Activated CD8-positive, alpha-beta T cell treated with anti-CD3 and anti-CD28 coated beads, Interleukin-2, amount 10 ng/mL, durations not matched to agents 7 days and 5 days (primary cell): ENCODE measurements at regions not wholly inside any gene's neighbourhood (a gene's known extent, or its start where the extent isn't known, plus 50 kb on each side); places are given as distances from the start of the nearest gene placed in this dataset.

Experiments used
- ATAC-seq: fragments of 150-1000 bp; cut with Tn5 transposase; one replicate; pipeline ENCODE4 v1.10.0; 2021; ENCODE audit warnings: moderate library complexity
- CTCF ChIA-PET: fragments of 350-600 bp; sonication (Branson Sonifier 250); formaldehyde crosslinking; loops from one replicate; lab custom pipeline; 2021; ENCODE audit warnings: antibody characterized with exemption; lab: Charles Lee
- POLR2A ChIA-PET: fragments of 350-600 bp; sonication (Branson Sonifier 250); formaldehyde crosslinking; loops from one replicate; lab custom pipeline; 2021; ENCODE audit warnings: antibody characterized with exemption; lab: Charles Lee
- DNase-seq: peaks from one replicate; pipeline ENCODE4 v3.0.0-alpha.2; 2020
- H3K27ac Mint-ChIP-seq: one replicate; pipeline ENCODE4 v1.8.0; 2021; ENCODE audit warnings: mild to moderate bottlenecking, mixed read lengths
- H3K27me3 Mint-ChIP-seq: one replicate; pipeline ENCODE4 v1.8.0; 2021; ENCODE audit warnings: low read depth, mixed read lengths
- H3K36me3 Mint-ChIP-seq: one replicate; pipeline ENCODE4 v1.8.0; 2021; ENCODE audit warnings: low read depth, mixed read lengths
- H3K4me1 Mint-ChIP-seq: one replicate; pipeline ENCODE4 v1.8.0; 2021; ENCODE audit warnings: low read depth, mixed read lengths
- H3K4me3 Mint-ChIP-seq: one replicate; pipeline ENCODE4 v1.8.0; 2021; ENCODE audit warnings: mild to moderate bottlenecking, mixed read lengths
- H3K9me3 Mint-ChIP-seq: one replicate; pipeline ENCODE4 v1.8.0; 2022; ENCODE audit warnings: mixed read lengths; ENCODE audit not compliant: insufficient read depth

DNA sequence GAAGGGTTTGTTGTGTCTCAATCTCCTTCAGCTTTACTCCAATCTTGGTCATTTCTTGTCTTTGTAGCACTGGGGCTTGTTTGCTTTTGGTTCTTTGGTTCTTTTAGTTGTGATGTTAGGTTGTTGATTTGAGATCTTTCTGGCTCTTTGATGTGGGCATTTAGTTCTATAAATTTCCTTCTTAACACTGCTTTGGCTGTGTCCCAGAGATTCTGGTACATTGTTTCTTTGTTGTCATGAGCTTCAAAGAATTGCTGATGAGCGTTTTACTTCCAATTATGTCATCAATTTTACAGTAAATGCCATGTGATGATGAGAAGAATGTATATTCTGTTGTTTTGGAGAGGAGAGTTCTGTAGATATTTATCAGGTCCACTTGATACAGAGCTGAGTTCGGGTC is 353.3 kb downstream of the MAN2A1 start:
- Mint-ChIP-seq H3K4me3 (no peak overlapping the region), H3K36me3 (peaks cover 4% of the 10 kb centered on the region), H3K27ac (no peak overlapping the region), H3K9me3 (peaks cover 20% of the 10 kb centered on the region), H3K4me1 (no peaks in the 10 kb centered on the region), H3K27me3 (no peaks in the 10 kb centered on the region)
- ChIA-PET POLR2A (no interaction called here), CTCF (no interaction called here)
- ATAC-seq (no peak), DNase-seq (no peak)

- POLR2A ChIA-PET = no interaction called here
- peaks cover 4% of the 10 kb centered on the region for H3K36me3 Mint-ChIP-seq
- H3K4me3 Mint-ChIP-seq = no peak overlapping the region
- CTCF ChIA-PET = no interaction called here
- DNase-seq = no peak
- no peak overlapping the region for H3K27ac Mint-ChIP-seq
- H3K27me3 Mint-ChIP-seq = no peaks in the 10 kb centered on the region
- peaks cover 20% of the 10 kb centered on the region for H3K9me3 Mint-ChIP-seq
- H3K4me1 Mint-ChIP-seq = no peaks in the 10 kb centered on the region
- ATAC-seq = no peak
These were observed 355.4 kb downstream of the MAN2A1 start for GRCh38 chr5:110045158-110045557.

GRCh38 chr5:110048491-110048890 is 358.8 kb downstream of the MAN2A1 start:
- no peak overlapping the region for H3K27ac Mint-ChIP-seq
- no peaks in the 10 kb centered on the region for H3K27me3 Mint-ChIP-seq
- peaks cover 4% of the 10 kb centered on the region for H3K36me3 Mint-ChIP-seq
- DNase-seq = no peak
- ChIA-PET CTCF (interaction anchor here (1.3 kb wide), 1 partner anchor 95 kb away, joined by 3 read pairs; no protein-coding TSS in a partner anchor), POLR2A (interaction anchor here (0.6 kb wide), 1 partner anchor 127 kb away, joined by 3 read pairs; no protein-coding TSS in a partner anchor)
- peaks cover 6% of the 10 kb centered on the region for H3K4me1 Mint-ChIP-seq
- no peak for ATAC-seq
- H3K4me3 Mint-ChIP-seq = no peak overlapping the region
- H3K9me3 Mint-ChIP-seq = peaks cover 11% of the 10 kb centered on the region

DNA sequence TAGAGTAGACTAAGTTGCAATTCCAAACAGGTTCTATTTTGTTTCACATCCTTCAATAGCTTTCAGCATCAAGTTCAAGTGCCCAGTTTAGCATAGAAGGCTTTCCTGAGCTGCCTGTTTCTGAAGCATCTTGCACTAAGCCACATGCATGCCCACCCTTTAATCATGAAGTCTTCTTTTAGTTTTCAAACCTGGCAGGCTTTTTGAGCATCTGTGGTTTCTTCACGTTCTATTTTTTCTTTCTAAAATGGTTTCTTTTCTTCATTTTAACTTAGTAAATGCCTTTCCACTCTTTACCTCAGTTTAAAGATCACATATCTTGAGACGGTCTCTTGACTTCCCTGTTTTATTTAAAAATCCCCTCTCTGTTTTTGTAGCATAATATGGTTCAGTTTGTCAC is 360.1 kb downstream of the MAN2A1 start:
- ATAC-seq (no peak), DNase-seq (no peak)
- POLR2A ChIA-PET = no interaction called here
- Mint-ChIP-seq H3K9me3 (peaks cover 5% of the 10 kb centered on the region), H3K27ac (no peak overlapping the region), H3K27me3 (no peaks in the 10 kb centered on the region), H3K4me3 (no peak overlapping the region), H3K36me3 (no peaks in the 10 kb centered on the region), H3K4me1 (peaks cover 19% of the 10 kb centered on the region)
- CTCF ChIA-PET = interaction anchor here (1.0 kb wide), 1 partner anchor 126 kb away, joined by 3 read pairs; no protein-coding TSS in a partner anchor

DNA sequence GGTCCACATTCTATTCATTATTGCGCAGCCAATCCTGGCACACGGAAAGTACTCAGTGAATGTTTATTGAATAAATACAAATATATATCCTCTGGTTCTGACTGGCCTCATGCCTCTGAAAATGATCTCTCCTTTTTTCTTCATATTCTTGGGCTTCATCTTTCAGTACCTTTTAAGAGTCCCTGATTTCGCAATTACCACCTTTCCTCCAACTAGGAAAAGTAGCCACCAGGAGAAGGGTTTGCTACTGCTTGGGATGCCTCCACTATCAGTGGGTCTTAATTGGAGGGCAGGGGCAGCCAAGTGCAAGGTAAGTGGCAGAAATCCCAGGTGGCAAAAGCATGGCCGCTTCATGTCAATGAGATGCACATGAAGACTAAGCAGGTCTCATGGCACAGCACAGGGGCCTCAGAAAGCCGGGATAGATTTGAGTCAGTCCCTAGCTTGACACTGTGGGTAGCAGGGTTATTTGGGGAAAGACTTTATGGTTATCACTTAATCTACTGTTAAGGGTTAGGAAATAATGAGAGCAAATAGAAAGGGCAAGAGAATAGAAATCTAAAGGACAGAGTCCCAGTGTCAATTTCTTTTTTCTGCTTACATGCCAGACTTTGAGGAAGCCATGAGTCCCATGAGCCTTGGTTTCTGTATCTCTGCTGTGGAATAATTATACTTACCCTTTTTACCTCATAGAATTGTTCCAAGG is 361.1 kb downstream of the MAN2A1 start:
- ATAC-seq (no peak), DNase-seq (no peak)
- no peak overlapping the region for H3K4me3 Mint-ChIP-seq
- no peaks in the 10 kb centered on the region for H3K27me3 Mint-ChIP-seq
- peaks cover 26% of the 10 kb centered on the region for H3K4me1 Mint-ChIP-seq
- H3K36me3 Mint-ChIP-seq = no peaks in the 10 kb centered on the region
- no peak overlapping the region for H3K27ac Mint-ChIP-seq
- POLR2A ChIA-PET = no interaction called here
- CTCF ChIA-PET = interaction anchor here (1.0 kb wide), 1 partner anchor 127 kb away, joined by 3 read pairs; no protein-coding TSS in a partner anchor
- no peaks in the 10 kb centered on the region for H3K9me3 Mint-ChIP-seq

GRCh38 chr5:110053205-110053604 is 363.5 kb downstream of the MAN2A1 start:
- Mint-ChIP-seq H3K4me1 (peaks cover 26% of the 10 kb centered on the region), H3K9me3 (no peaks in the 10 kb centered on the region), H3K27me3 (no peaks in the 10 kb centered on the region), H3K4me3 (no peak overlapping the region), H3K27ac (no peak overlapping the region), H3K36me3 (no peaks in the 10 kb centered on the region)
- ChIA-PET CTCF (interaction anchor here (0.7 to 4.4 kb wide), 5 partner anchors 21 to 676 kb away, joined by 3 to 28 read pairs (median 3); partner anchors contain the start of gene MAN2A1), POLR2A (interaction anchor here (2.2 kb wide), 1 partner anchor 11 kb away, joined by 8 read pairs; no protein-coding TSS in a partner anchor)
- ATAC-seq (no peak), DNase-seq (no peak)

GRCh38 chr5:110053824-110054223 is 364.1 kb downstream of the MAN2A1 start:
- POLR2A ChIA-PET = interaction anchor here (1.7 to 2.2 kb wide), 2 partner anchors 10 to 361 kb away, joined by 5 to 8 read pairs; no protein-coding TSS in a partner anchor
- no peaks in the 10 kb centered on the region for H3K36me3 Mint-ChIP-seq
- H3K4me1 Mint-ChIP-seq = peaks cover 26% of the 10 kb centered on the region
- CTCF ChIA-PET = interaction anchor here (0.7 to 4.4 kb wide), 13 partner anchors 10 to 677 kb away, joined by 3 to 28 read pairs (median 4); partner anchors contain the start of gene MAN2A1
- H3K9me3 Mint-ChIP-seq = no peaks in the 10 kb centered on the region
- ATAC-seq = peak; percentile 57
- no peak for DNase-seq
- no peaks in the 10 kb centered on the region for H3K27me3 Mint-ChIP-seq
- H3K27ac Mint-ChIP-seq = peak overlapping the region; percentile 85
- peak overlapping the region; percentile 29 for H3K4me3 Mint-ChIP-seq

DNA sequence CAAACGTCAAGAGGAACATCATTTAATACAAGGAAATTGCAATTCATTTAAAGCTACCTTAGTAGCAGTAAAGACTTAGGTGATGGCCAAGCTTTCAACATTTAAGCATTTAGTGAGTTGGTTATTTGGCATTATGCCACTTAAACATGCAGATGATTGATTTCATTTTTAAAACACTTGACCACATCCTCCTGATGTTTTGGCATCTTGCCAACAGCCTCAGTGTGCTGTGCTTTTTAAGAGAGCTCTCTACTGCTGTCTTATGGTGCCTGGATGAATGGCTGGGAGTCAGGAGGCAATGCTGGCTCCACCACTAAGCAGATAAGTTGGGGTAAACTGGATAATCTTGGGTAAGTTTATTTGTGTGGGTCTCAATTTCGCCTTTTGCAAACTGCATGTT is 364.5 kb downstream of the MAN2A1 start:
- POLR2A ChIA-PET = interaction anchor here (1.7 to 2.2 kb wide), 2 partner anchors 10 to 362 kb away, joined by 5 to 8 read pairs; no protein-coding TSS in a partner anchor
- peak; percentile 87 for DNase-seq
- H3K27ac Mint-ChIP-seq = peak overlapping the region; percentile 85
- CTCF ChIA-PET = interaction anchor here (0.8 to 4.4 kb wide), 14 partner anchors 9 to 365 kb away, joined by 3 to 28 read pairs (median 4); partner anchors contain the start of gene MAN2A1
- no peaks in the 10 kb centered on the region for H3K9me3 Mint-ChIP-seq
- no peaks in the 10 kb centered on the region for H3K27me3 Mint-ChIP-seq
- ATAC-seq = peak; percentile 92
- H3K4me1 Mint-ChIP-seq = peaks cover 26% of the 10 kb centered on the region
- H3K36me3 Mint-ChIP-seq = no peaks in the 10 kb centered on the region
- peak overlapping the region; percentile 29 for H3K4me3 Mint-ChIP-seq

DNA sequence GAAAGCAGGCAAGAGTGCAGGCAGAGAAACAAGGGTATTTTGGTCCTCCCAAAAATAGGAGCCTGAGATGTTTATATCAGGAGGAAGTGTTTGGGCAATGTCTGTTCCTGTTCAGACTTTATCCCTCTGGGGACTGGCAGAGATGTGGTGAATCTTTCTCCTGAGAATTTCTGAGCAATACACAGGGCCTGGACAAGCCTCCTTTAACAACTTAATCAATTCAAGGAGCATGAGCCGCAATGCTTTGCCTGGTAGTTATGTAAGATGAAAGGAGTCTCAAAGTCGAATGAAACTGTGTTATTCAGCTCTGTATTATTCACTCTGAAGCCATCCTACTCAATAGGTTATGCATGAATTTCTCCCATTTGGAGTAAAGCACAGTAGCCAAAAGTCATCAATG is 365.6 kb downstream of the MAN2A1 start:
- ATAC-seq (no peak), DNase-seq (no peak)
- Mint-ChIP-seq H3K36me3 (no peaks in the 10 kb centered on the region), H3K4me3 (no peak overlapping the region), H3K4me1 (peaks cover 26% of the 10 kb centered on the region), H3K27ac (no peak overlapping the region), H3K27me3 (no peaks in the 10 kb centered on the region), H3K9me3 (no peaks in the 10 kb centered on the region)
- CTCF ChIA-PET = interaction anchor here (0.8 to 4.4 kb wide), 7 partner anchors 8 to 366 kb away, joined by 3 to 28 read pairs (median 9); partner anchors contain the start of gene MAN2A1
- POLR2A ChIA-PET = interaction anchor here (1.7 to 2.2 kb wide), 2 partner anchors 9 to 363 kb away, joined by 5 to 8 read pairs; no protein-coding TSS in a partner anchor

GRCh38 chr5:110056580-110057114 is 366.9 kb downstream of the MAN2A1 start:
- no peaks in the 10 kb centered on the region for H3K9me3 Mint-ChIP-seq
- H3K36me3 Mint-ChIP-seq = no peaks in the 10 kb centered on the region
- no peak overlapping the region for H3K27ac Mint-ChIP-seq
- H3K4me3 Mint-ChIP-seq = no peak overlapping the region
- no peak for ATAC-seq
- POLR2A ChIA-PET = no interaction called here
- no peak for DNase-seq
- peaks cover 26% of the 10 kb centered on the region for H3K4me1 Mint-ChIP-seq
- H3K27me3 Mint-ChIP-seq = no peaks in the 10 kb centered on the region
- CTCF ChIA-PET = interaction anchor here (1.2 to 4.4 kb wide), 3 partner anchors 41 to 367 kb away, joined by 3 to 28 read pairs (median 4); partner anchors contain the start of gene MAN2A1

- POLR2A ChIA-PET = no interaction called here
- DNase-seq (no peak), ATAC-seq (no peak)
- no peaks in the 10 kb centered on the region for H3K36me3 Mint-ChIP-seq
- no peak overlapping the region for H3K27ac Mint-ChIP-seq
- H3K4me3 Mint-ChIP-seq = no peak overlapping the region
- H3K9me3 Mint-ChIP-seq = no peaks in the 10 kb centered on the region
- CTCF ChIA-PET = no interaction called here
- peaks cover 24% of the 10 kb centered on the region for H3K4me1 Mint-ChIP-seq
- H3K27me3 Mint-ChIP-seq = no peaks in the 10 kb centered on the region
These were observed 368.4 kb downstream of the MAN2A1 start for GRCh38 chr5:110058175-110058574.
